SK-N-MC (cell line): ENCODE measurements at regions not wholly inside any gene's neighbourhood (a gene's known extent, or its start where the extent isn't known, plus 50 kb on each side); places are given as distances from the start of the nearest gene placed in this dataset.

Source experiments
- DNase-seq: peaks from one replicate; pipeline ENCODE4 v3.0.0-alpha.2; 2011; ENCODE audit warnings: low read depth, low spot score
- H3K27ac ChIP-seq: fragments of 200-600 bp; sonication (generic); 2 replicates; pipeline ENCODE4 v1.5.1; 2016; ENCODE audit warnings: mixed run types
- H3K36me3 ChIP-seq: fragments of 200-600 bp; sonication (generic); 2 replicates; pipeline ENCODE4 v1.6.1; 2017; ENCODE audit warnings: antibody characterized with exemption, low read length, mixed read lengths; ENCODE audit not compliant: insufficient read depth
- H3K4me3 ChIP-seq: fragments of 200-600 bp; sonication (generic); 2 replicates; pipeline ENCODE4 v1.5.1; 2016
- H3K9ac ChIP-seq: fragments of 200-600 bp; sonication (generic); 2 replicates; pipeline ENCODE4 v1.8.0; 2017; ENCODE audit warnings: mixed run types, mixed read lengths; ENCODE audit not compliant: insufficient read length
- H3K9me3 ChIP-seq: fragments of 200-600 bp; sonication (generic); 2 replicates; pipeline ENCODE4 v1.6.1; 2017; ENCODE audit warnings: low read depth, mild to moderate bottlenecking, antibody characterized with exemption, low read length, moderate library complexity, mixed read lengths
- EZH2 ChIP-seq: fragments of 200-600 bp; sonication (generic); IDR thresholded peaks from one replicate; pipeline ENCODE4 v1.6.1; 2017; ENCODE audit warnings: antibody characterized with exemption
- FOXP2 ChIP-seq: optimal IDR thresholded peaks from 2 replicates; pipeline ENCODE3; 2011; ENCODE audit warnings: mild to moderate bottlenecking, moderate library complexity; ENCODE audit not compliant: insufficient read depth; ENCODE audit errors: extremely low read length, control extremely low read depth
- POLR2AphosphoS5 ChIP-seq: IDR thresholded peaks from 2 replicates; pipeline ENCODE4 v1.6.1; 2012; ENCODE audit warnings: mild to moderate bottlenecking, low read depth, low read length, borderline replicate concordance

GRCh38 chr5:171646102-171647042 is 139.2 kb upstream of the SMIM23 start:
- no peak overlapping the region for H3K4me3 ChIP-seq
- no peak overlapping the region for H3K27ac ChIP-seq
- H3K9me3 ChIP-seq, result no peaks in the 10 kb centered on the region
- TF ChIP-seq FOXP2 (no peak), POLR2AphosphoS5 (no peak), EZH2 (no peak)
- DNase-seq, result no peak
- no peaks in the 10 kb centered on the region for H3K36me3 ChIP-seq
- no peak overlapping the region for H3K9ac ChIP-seq

GRCh38 chr5:171647043-171647903 is 138.3 kb upstream of the SMIM23 start:
- Histone ChIP-seq H3K9ac (no peak overlapping the region), H3K9me3 (no peaks in the 10 kb centered on the region), H3K4me3 (no peak overlapping the region), H3K36me3 (no peaks in the 10 kb centered on the region), H3K27ac (no peak overlapping the region)
- no peak for TF ChIP-seq FOXP2
- TF ChIP-seq EZH2, result no peak
- no peak for TF ChIP-seq POLR2AphosphoS5
- DNase-seq, result no peak

GRCh38 chr5:171647904-171648260 is 137.7 kb upstream of the SMIM23 start:
- H3K27ac ChIP-seq, result no peak overlapping the region
- no peak for TF ChIP-seq EZH2
- no peak for TF ChIP-seq FOXP2
- TF ChIP-seq POLR2AphosphoS5, result no peak
- no peak overlapping the region for H3K4me3 ChIP-seq
- no peaks in the 10 kb centered on the region for H3K9me3 ChIP-seq
- H3K36me3 ChIP-seq, result no peaks in the 10 kb centered on the region
- H3K9ac ChIP-seq, result no peak overlapping the region
- no peak for DNase-seq

GRCh38 chr5:171648279-171649074 is 137.1 kb upstream of the SMIM23 start:
- Histone ChIP-seq H3K36me3 (no peaks in the 10 kb centered on the region), H3K9ac (no peak overlapping the region), H3K9me3 (no peaks in the 10 kb centered on the region), H3K27ac (peak overlapping the region; percentile 85), H3K4me3 (peak overlapping the region; percentile 49)
- DNase-seq, result no peak
- no peak for TF ChIP-seq EZH2
- TF ChIP-seq POLR2AphosphoS5, result no peak
- no peak for TF ChIP-seq FOXP2

- Histone ChIP-seq H3K9ac (no peak overlapping the region), H3K9me3 (no peaks in the 10 kb centered on the region), H3K27ac (peak overlapping the region; percentile 85), H3K4me3 (peak overlapping the region; percentile 49), H3K36me3 (no peaks in the 10 kb centered on the region)
- TF ChIP-seq POLR2AphosphoS5, result no peak
- peak; percentile 22 for TF ChIP-seq FOXP2
- DNase-seq, result peak; percentile 28
These were observed 136.6 kb upstream of the SMIM23 start for GRCh38 chr5:171649075-171649401.

GRCh38 chr5:171650597-171650996 is 135.0 kb upstream of the SMIM23 start:
- no peak for TF ChIP-seq EZH2
- no peak for TF ChIP-seq FOXP2
- TF ChIP-seq POLR2AphosphoS5, result no peak; the same call in 1 of the 2 replicates
- H3K9ac ChIP-seq, result no peak overlapping the region
- DNase-seq, result no peak
- H3K4me3 ChIP-seq, result peak overlapping the region; percentile 46
- peak overlapping the region; percentile 69 for H3K27ac ChIP-seq
- no peaks in the 10 kb centered on the region for H3K9me3 ChIP-seq
- H3K36me3 ChIP-seq, result no peaks in the 10 kb centered on the region

- no peaks in the 10 kb centered on the region for H3K36me3 ChIP-seq
- TF ChIP-seq FOXP2 (no peak), POLR2AphosphoS5 (no peak)
- DNase-seq, result no peak
- H3K9me3 ChIP-seq, result no peaks in the 10 kb centered on the region
- H3K9ac ChIP-seq, result no peak overlapping the region
- peak overlapping the region; percentile 46 for H3K4me3 ChIP-seq
- peak overlapping the region; percentile 69 for H3K27ac ChIP-seq
These were observed 134.5 kb upstream of the SMIM23 start for GRCh38 chr5:171651102-171651501.

- H3K9me3 ChIP-seq, result no peaks in the 10 kb centered on the region
- H3K4me3 ChIP-seq, result no peak overlapping the region
- no peak overlapping the region for H3K27ac ChIP-seq
- H3K36me3 ChIP-seq, result no peaks in the 10 kb centered on the region
- DNase-seq, result no peak
- no peak for TF ChIP-seq EZH2
- TF ChIP-seq FOXP2, result no peak
- no peak for TF ChIP-seq POLR2AphosphoS5
- no peak overlapping the region for H3K9ac ChIP-seq
These were observed 130.7 kb upstream of the SMIM23 start for GRCh38 chr5:171654881-171655280.
